Posterior cingulate gyrus (tissue), 11 donors: ENCODE measurements at regions not wholly inside any gene's neighbourhood (a gene's known extent, or its start where the extent isn't known, plus 50 kb on each side); places are given as distances from the start of the nearest gene placed in this dataset.

ENCODE experiments used
- DNase-seq, 10 donors: peaks; one replicate each; pipeline versions ENCODE4 v3.0.0 to v3.0.0-alpha.2; 2020 to 2021; ENCODE audit warnings: mixed read lengths in 3 of 10
- intact Hi-C: fragments of 100-400 bp; cut with DNase I; formaldehyde crosslinking; loops from one replicate; pipeline ENCODE4 v1.15.1; 2023

- intact Hi-C loops: no loop called here
Measured at GRCh38 chr2:38207168-38207567, 131.2 kb upstream of the CYP1B1 start.

GRCh38 chr2:38203446-38203810 is 127.5 kb upstream of the CYP1B1 start:
- intact Hi-C loops: no loop called here
- no peak for DNase-seq

More at GRCh38 chr2:38207168-38207567, 131.2 kb upstream of the CYP1B1 start:
- DNase-seq: no peak

GRCh38 chr2:38202713-38203445 is 126.9 kb upstream of the CYP1B1 start:
- no peak for DNase-seq
- intact Hi-C loops: no loop called here

GRCh38 chr2:38201784-38202183 is 125.8 kb upstream of the CYP1B1 start:
- no peak for DNase-seq
- intact Hi-C loops: no loop called here

- DNase-seq: no peak
- intact Hi-C loops: no loop called here
Measured at GRCh38 chr2:38200598-38200997, 124.6 kb upstream of the CYP1B1 start.

GRCh38 chr2:38199127-38199526 is 123.2 kb upstream of the CYP1B1 start:
- DNase-seq: no peak
- intact Hi-C loops: no loop called here

GRCh38 chr2:38194751-38195150 is 118.8 kb upstream of the CYP1B1 start:
- no peak for DNase-seq
- intact Hi-C loops: no loop called here

- intact Hi-C loops: no loop called here
- no peak for DNase-seq
Measured at GRCh38 chr2:38192976-38193375, 117.0 kb upstream of the CYP1B1 start.

- DNase-seq: no peak
- intact Hi-C loops: no loop called here
Measured at GRCh38 chr2:38192046-38192445, 116.1 kb upstream of the CYP1B1 start.

- no peak for DNase-seq
- intact Hi-C loops: no loop called here
Measured at GRCh38 chr2:38191516-38191915, 115.6 kb upstream of the CYP1B1 start.

- DNase-seq: no peak
- intact Hi-C loops: no loop called here
Measured at GRCh38 chr2:38190542-38191218, 114.7 kb upstream of the CYP1B1 start.

- no peak for DNase-seq
- intact Hi-C loops: no loop called here
Measured at GRCh38 chr2:38187541-38188011, 111.6 kb upstream of the CYP1B1 start.

- no peak for DNase-seq
- intact Hi-C loops: no loop called here
Measured at GRCh38 chr2:38185012-38185491, 109.1 kb upstream of the CYP1B1 start.

- DNase-seq: no peak
- intact Hi-C loops: no loop called here
Measured at GRCh38 chr2:38182492-38183003, 106.6 kb upstream of the CYP1B1 start.

GRCh38 chr2:38181806-38182491 is 106.0 kb upstream of the CYP1B1 start:
- intact Hi-C loops: no loop called here
- DNase-seq: no peak

GRCh38 chr2:38180754-38181153 is 104.8 kb upstream of the CYP1B1 start:
- DNase-seq: no peak
- intact Hi-C loops: no loop called here

GRCh38 chr2:38178556-38179419 is 102.8 kb upstream of the CYP1B1 start:
- DNase-seq: no peak
- intact Hi-C loops: no loop called here

- intact Hi-C loops: no loop called here
- peak in 1 of 10 donors; percentile 24 for DNase-seq
Measured at GRCh38 chr2:38178119-38178518, 102.2 kb upstream of the CYP1B1 start.

GRCh38 chr2:38176619-38177021 is 100.7 kb upstream of the CYP1B1 start:
- intact Hi-C loops: no loop called here
- DNase-seq: no peak
